DND-41 (cell line): ENCODE measurements at regions not wholly inside any gene's neighbourhood (a gene's known extent, or its start where the extent isn't known, plus 50 kb on each side); places are given as distances from the start of the nearest gene placed in this dataset.

Experiments
- CTCF ChIP-seq: IDR thresholded peaks from 2 replicates; pipeline ENCODE4 v1.5.1; 2012; ENCODE audit warnings: borderline replicate concordance, low read length, moderate library complexity, mild to moderate bottlenecking; ENCODE audit not compliant: poor library complexity, severe bottlenecking; ENCODE audit errors: extremely low read depth
- EZH2 ChIP-seq: IDR thresholded peaks from 3 replicates; pipeline ENCODE4 v1.6.1; 2012; ENCODE audit warnings: borderline replicate concordance, low read depth, mild to moderate bottlenecking, moderate library complexity, low read length, inconsistent platforms; ENCODE audit not compliant: severe bottlenecking

GRCh38 chr4:13233755-13234154 is 250.4 kb downstream of the RAB28 start:
- no peak for TF ChIP-seq EZH2
- no peak for TF ChIP-seq CTCF
